Cardiac fibroblast (primary cell): ENCODE measurements at regions not wholly inside any gene's neighbourhood (a gene's known extent, or its start where the extent isn't known, plus 50 kb on each side); places are given as distances from the start of the nearest gene placed in this dataset.
"Not testable (repeated sequence)": the region's sequence is repeated elsewhere in the genome, so short reads cannot be mapped to it uniquely, and the experiment has no call there.

ENCODE experiments used
- DNase-seq, 2 donors: peaks; one replicate each; pipeline versions ENCODE4 v3.0.0 to v3.0.0-alpha.2; 2010; ENCODE audit warnings: low read depth in 2 of 2
- H3K4me3 ChIP-seq, 2 donors: replicated peaks in 1 of 2; 1 replicate in 1 of 2; 2 replicates in 1 of 2; pipeline ENCODE4 v1.5.1; 2011; ENCODE audit warnings: low read depth in 2 of 2, low read length in 2 of 2, mild to moderate bottlenecking in 2 of 2, moderate library complexity in 1 of 2
- TF ChIP-seq, protein P1 (sequence below): IDR thresholded peaks from one replicate; pipeline ENCODE4 v1.5.1; 2011; ENCODE audit warnings: low read depth, mild to moderate bottlenecking, low read length, inconsistent platforms

GRCh38 chr5:92640340-92640739, 940.7 kb downstream of the NR2F1-AS1 start:
- H3K4me3 ChIP-seq = no peak overlapping the region
- TF ChIP-seq, protein P1, sequence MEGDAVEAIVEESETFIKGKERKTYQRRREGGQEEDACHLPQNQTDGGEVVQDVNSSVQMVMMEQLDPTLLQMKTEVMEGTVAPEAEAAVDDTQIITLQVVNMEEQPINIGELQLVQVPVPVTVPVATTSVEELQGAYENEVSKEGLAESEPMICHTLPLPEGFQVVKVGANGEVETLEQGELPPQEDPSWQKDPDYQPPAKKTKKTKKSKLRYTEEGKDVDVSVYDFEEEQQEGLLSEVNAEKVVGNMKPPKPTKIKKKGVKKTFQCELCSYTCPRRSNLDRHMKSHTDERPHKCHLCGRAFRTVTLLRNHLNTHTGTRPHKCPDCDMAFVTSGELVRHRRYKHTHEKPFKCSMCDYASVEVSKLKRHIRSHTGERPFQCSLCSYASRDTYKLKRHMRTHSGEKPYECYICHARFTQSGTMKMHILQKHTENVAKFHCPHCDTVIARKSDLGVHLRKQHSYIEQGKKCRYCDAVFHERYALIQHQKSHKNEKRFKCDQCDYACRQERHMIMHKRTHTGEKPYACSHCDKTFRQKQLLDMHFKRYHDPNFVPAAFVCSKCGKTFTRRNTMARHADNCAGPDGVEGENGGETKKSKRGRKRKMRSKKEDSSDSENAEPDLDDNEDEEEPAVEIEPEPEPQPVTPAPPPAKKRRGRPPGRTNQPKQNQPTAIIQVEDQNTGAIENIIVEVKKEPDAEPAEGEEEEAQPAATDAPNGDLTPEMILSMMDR = no peak
- DNase-seq = no peak

DNA sequence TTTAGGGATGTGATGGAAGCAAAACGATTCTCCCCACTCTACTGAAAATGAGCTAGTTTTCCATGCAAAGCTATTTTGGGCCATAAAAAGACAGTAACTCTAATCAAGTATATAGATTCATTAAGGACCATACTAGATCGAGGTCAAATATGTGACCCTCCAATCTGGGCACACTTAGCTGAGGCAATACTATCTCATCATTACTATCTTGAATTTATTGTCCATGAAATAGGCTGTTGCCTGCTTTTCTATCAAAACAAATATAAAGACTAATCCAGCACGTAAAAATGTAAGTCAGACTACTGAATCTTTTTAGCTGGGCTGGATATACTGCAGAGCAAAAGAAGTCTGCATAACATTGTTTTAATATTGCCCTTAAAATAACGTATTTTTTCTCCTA, 943.1 kb downstream of the NR2F1-AS1 start:
- no peak overlapping the region for H3K4me3 ChIP-seq
- TF ChIP-seq, protein P1 = no peak
- DNase-seq = no peak

DNA sequence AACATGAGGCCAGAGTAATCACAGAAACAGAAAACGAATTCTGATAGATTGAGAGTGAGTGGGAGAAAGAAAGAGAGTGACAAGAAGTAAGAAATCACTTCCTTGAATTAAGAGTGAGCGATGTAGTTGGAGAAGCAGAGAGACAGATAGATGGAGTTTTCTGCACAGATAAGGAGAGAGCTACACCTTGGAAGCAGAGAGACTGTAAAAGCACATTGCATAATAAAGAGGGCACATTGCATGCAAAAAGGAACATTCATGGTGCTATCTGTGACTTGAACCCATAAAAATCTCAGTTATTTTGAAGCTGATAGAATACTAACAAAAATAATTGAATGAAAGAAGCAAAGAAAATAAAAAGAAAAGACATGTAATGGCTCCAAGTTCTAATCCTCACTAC, 943.8 kb downstream of the NR2F1-AS1 start:
- DNase-seq = no peak
- H3K4me3 ChIP-seq = no peak overlapping the region
- TF ChIP-seq, protein P1 = no peak

DNA sequence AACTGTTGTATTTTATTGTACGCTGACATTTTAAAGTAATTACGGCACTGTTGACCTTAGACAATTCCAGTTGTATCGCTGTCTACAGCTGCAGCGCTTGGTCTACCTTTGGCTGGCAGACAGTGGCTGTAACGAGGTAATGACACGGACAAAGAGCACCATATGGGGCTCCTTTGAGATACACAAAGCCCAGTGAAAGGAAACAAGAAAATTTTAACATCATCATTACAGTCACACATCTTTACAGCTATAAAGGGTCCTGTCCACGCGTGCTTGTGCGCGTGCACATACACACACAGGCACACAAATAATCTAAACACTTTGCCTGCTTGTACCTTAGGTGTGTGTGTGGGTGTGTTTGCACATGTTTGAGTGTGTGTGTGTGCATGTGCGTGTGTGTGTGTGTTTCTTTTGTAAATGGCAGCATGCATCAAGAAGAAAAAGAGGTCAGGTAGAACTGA, 946.0 kb downstream of the NR2F1-AS1 start:
- DNase-seq = no peak
- no peak overlapping the region for H3K4me3 ChIP-seq
- TF ChIP-seq, protein P1 = no peak

- no peak overlapping the region for H3K4me3 ChIP-seq
- no peak for DNase-seq
- TF ChIP-seq, protein P1 = no peak
Observed at GRCh38 chr5:92633875-92634487, 947.0 kb downstream of the NR2F1-AS1 start.

DNA sequence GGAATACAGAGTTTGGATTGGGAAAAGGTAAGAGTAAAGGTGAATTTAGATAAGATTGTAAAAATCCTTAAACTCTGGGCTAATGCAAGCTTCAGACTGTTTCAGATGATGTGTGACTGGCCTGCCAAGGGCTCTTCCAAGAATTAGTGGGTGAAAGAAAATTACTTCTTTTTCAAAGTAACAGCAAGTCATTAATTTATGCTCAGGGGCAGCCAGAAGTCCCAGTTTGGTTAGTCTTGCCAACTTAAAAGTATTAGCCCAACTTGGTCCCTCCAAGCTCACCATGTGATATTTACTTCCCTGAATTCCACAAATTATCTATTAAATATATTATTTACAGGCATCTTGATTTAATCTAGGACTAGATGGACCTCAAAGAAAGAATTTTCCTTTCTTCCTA, 947.8 kb downstream of the NR2F1-AS1 start:
- no peak for DNase-seq
- no peak overlapping the region for H3K4me3 ChIP-seq
- TF ChIP-seq, protein P1 = no peak

GRCh38 chr5:92631237-92631701, 949.8 kb downstream of the NR2F1-AS1 start:
- DNase-seq, H3K4me3 ChIP-seq: not testable (repeated sequence)
